Smooth muscle cell (in vitro differentiated cells): ENCODE measurements at regions not wholly inside any gene's neighbourhood (a gene's known extent, or its start where the extent isn't known, plus 50 kb on each side); places are given as distances from the start of the nearest gene placed in this dataset.

Experiments used
- DNase-seq: peaks from one replicate; lab custom pipeline; 2025; ENCODE audit not compliant: unreplicated experiment; lab: John Stamatoyannopoulos, UW
- H2AFZ ChIP-seq: fragments of 200-600 bp; sonication (generic); 2 replicates; pipeline ENCODE4 v1.6.0; 2016; ENCODE audit warnings: antibody characterized with exemption, low read depth, mild to moderate bottlenecking
- H3F3A ChIP-seq: fragments of 200-600 bp; sonication (generic); 2 replicates; pipeline ENCODE4 v1.6.0; 2017; ENCODE audit warnings: antibody characterized with exemption, low read depth
- H3K27ac ChIP-seq: fragments of 200-600 bp; sonication (generic); 2 replicates; pipeline ENCODE4 v1.5.1; 2016; ENCODE audit warnings: low read depth, mild to moderate bottlenecking
- H3K27me3 ChIP-seq: fragments of 200-600 bp; sonication (generic); 2 replicates; pipeline ENCODE4 v1.6.1; 2016; ENCODE audit warnings: low read depth, mild to moderate bottlenecking
- H3K36me3 ChIP-seq: fragments of 200-600 bp; sonication (generic); 2 replicates; pipeline ENCODE4 v1.5.1; 2016; ENCODE audit warnings: low read depth
- H3K4me1 ChIP-seq: fragments of 200-600 bp; sonication (generic); 2 replicates; pipeline ENCODE4 v1.5.1; 2016; ENCODE audit warnings: low read depth
- H3K4me2 ChIP-seq: fragments of 200-600 bp; sonication (generic); 2 replicates; pipeline ENCODE4 v1.6.0; 2016; ENCODE audit warnings: mild to moderate bottlenecking
- H3K4me3 ChIP-seq: fragments of 200-600 bp; sonication (generic); 2 replicates; pipeline ENCODE4 v1.5.1; 2016; ENCODE audit warnings: mild to moderate bottlenecking
- H3K79me2 ChIP-seq: fragments of 200-600 bp; sonication (generic); 2 replicates; pipeline ENCODE4 v1.6.0; 2016; ENCODE audit warnings: low read depth, mild to moderate bottlenecking
- H3K9ac ChIP-seq: fragments of 200-600 bp; sonication (generic); 2 replicates; pipeline ENCODE4 v1.6.0; 2016; ENCODE audit warnings: low read depth
- H3K9me3 ChIP-seq: fragments of 200-600 bp; sonication (generic); replicated peaks from 2 replicates; pipeline ENCODE4 v1.5.1; 2016; ENCODE audit warnings: low read depth
- H4K20me1 ChIP-seq: fragments of 200-600 bp; sonication (generic); 2 replicates; pipeline ENCODE4 v1.6.0; 2016; ENCODE audit warnings: low read depth
- CTCF ChIP-seq: fragments of 200-600 bp; sonication (generic); IDR thresholded peaks from 2 replicates; pipeline ENCODE4 v1.5.1; 2017; ENCODE audit warnings: borderline replicate concordance, mild to moderate bottlenecking, antibody characterized with exemption; ENCODE audit not compliant: insufficient read depth, poor library complexity, severe bottlenecking
- WGBS: methylation state at CpG from one replicate; pipeline ENCODE4 v1.1.7; 2016; ENCODE audit warnings: low lambda C conversion rate; 5-methylcytosine and 5-hydroxymethylcytosine counted together

- TF ChIP-seq CTCF = no peak
- Histone ChIP-seq H3K9ac (no peak overlapping the region), H3K4me1 (peaks cover 7% of the 10 kb centered on the region), H3F3A (no peaks in the 10 kb centered on the region), H3K4me2 (no peak overlapping the region), H3K9me3 (no peaks in the 10 kb centered on the region), H3K27ac (no peak overlapping the region), H3K79me2 (no peaks in the 10 kb centered on the region), H3K27me3 (no peaks in the 10 kb centered on the region), H4K20me1 (no peaks in the 10 kb centered on the region), H3K36me3 (no peaks in the 10 kb centered on the region), H2AFZ (no peak overlapping the region), H3K4me3 (no peak overlapping the region)
- DNase-seq = no peak
- 100% methylated on average over 1 of the region's 1 CpG for WGBS
Measured at GRCh38 chr12:67508830-67509229, 139.7 kb upstream of the DYRK2 start.

- no peaks in the 10 kb centered on the region for H3K36me3 ChIP-seq
- peaks cover 7% of the 10 kb centered on the region for H3K4me1 ChIP-seq
- no peak overlapping the region for H3K27ac ChIP-seq
- no peak overlapping the region for H3K4me2 ChIP-seq
- TF ChIP-seq CTCF = no peak
- WGBS = 92% methylated on average over 4 of the region's 4 CpGs
- H3K9me3 ChIP-seq = no peaks in the 10 kb centered on the region
- no peak overlapping the region for H2AFZ ChIP-seq
- no peak for DNase-seq
- H3K27me3 ChIP-seq = no peaks in the 10 kb centered on the region
- H3K4me3 ChIP-seq = no peak overlapping the region
- no peak overlapping the region for H3K9ac ChIP-seq
- no peaks in the 10 kb centered on the region for H3K79me2 ChIP-seq
- H4K20me1 ChIP-seq = no peaks in the 10 kb centered on the region
- H3F3A ChIP-seq = no peaks in the 10 kb centered on the region
Measured at GRCh38 chr12:67509666-67510386, 138.7 kb upstream of the DYRK2 start.

GRCh38 chr12:67512061-67512460 lies 136.5 kb upstream of the DYRK2 start:
- no peak for TF ChIP-seq CTCF
- DNase-seq = no peak
- Histone ChIP-seq H3K27ac (no peak overlapping the region), H3K27me3 (no peaks in the 10 kb centered on the region), H3K36me3 (no peaks in the 10 kb centered on the region), H3K4me3 (no peak overlapping the region), H3K4me2 (no peak overlapping the region), H2AFZ (no peak overlapping the region), H3K9me3 (no peaks in the 10 kb centered on the region), H3K9ac (no peak overlapping the region), H4K20me1 (no peaks in the 10 kb centered on the region), H3K79me2 (no peaks in the 10 kb centered on the region), H3K4me1 (no peaks in the 10 kb centered on the region), H3F3A (no peaks in the 10 kb centered on the region)

GRCh38 chr12:67514502-67514901 lies 134.0 kb upstream of the DYRK2 start:
- TF ChIP-seq CTCF = no peak
- no peak overlapping the region for H3K27ac ChIP-seq
- WGBS = 67% methylated on average over 3 of the region's 3 CpGs
- H3K79me2 ChIP-seq = no peaks in the 10 kb centered on the region
- H3K4me3 ChIP-seq = no peak overlapping the region
- no peaks in the 10 kb centered on the region for H3K9me3 ChIP-seq
- H3K27me3 ChIP-seq = no peaks in the 10 kb centered on the region
- no peak for DNase-seq
- no peaks in the 10 kb centered on the region for H3K4me1 ChIP-seq
- no peaks in the 10 kb centered on the region for H4K20me1 ChIP-seq
- H3K4me2 ChIP-seq = no peak overlapping the region
- H3F3A ChIP-seq = no peaks in the 10 kb centered on the region
- no peak overlapping the region for H3K9ac ChIP-seq
- no peaks in the 10 kb centered on the region for H3K36me3 ChIP-seq
- no peak overlapping the region for H2AFZ ChIP-seq
